ENCODE measurements at regions not wholly inside any gene's neighbourhood (a gene's known extent, or its start where the extent isn't known, plus 50 kb on each side); places are given as distances from the start of the nearest gene placed in this dataset.

DNA sequence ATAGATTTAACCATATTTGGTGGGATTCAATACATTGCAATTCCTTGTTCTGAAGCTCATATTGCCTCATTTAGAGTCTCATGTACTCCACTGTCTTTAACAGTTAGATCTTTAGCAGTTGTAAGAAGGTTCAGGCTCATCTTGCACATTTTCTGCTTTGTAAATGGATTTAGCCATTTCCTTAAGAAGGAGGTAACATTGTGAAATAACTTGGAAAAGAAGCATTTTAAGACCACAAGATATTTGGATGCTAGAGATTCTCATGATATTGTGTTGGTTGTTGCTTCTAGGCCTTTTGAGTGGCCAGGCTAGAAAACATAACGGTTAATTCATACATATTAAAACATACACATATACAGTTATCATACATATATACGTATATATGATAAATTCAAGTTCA, 445.8 kb upstream of the NXPH2 start:
- Histone ChIP-seq H3K4me1 (no peaks in the 10 kb centered on the region), H3K9me3 (no peaks in the 10 kb centered on the region), H3K27ac (no peak overlapping the region), H3K27me3 (no peaks in the 10 kb centered on the region), H3K4me3 (no peak overlapping the region), H3K36me3 (no peaks in the 10 kb centered on the region)
- DNase-seq (ENCODE audit: extremely low spot score in 2 of 2): no peak
- TF ChIP-seq CTCF (IDR thresholded peaks at IDR 0.05) (no peak), POLR2A (IDR thresholded peaks at IDR 0.05) (no peak), POLR2AphosphoS5 (IDR thresholded peaks at IDR 0.05; ENCODE audit: insufficient read depth in 1 of 2, low read depth in 1 of 2) (no peak)
- intact Hi-C loops (cut with DNase I): no loop called here

- TF ChIP-seq POLR2A (IDR thresholded peaks at IDR 0.05) (no peak), POLR2AphosphoS5 (IDR thresholded peaks at IDR 0.05; ENCODE audit: insufficient read depth in 1 of 2, low read depth in 1 of 2) (no peak), CTCF (IDR thresholded peaks at IDR 0.05) (no peak)
- Histone ChIP-seq H3K27me3 (no peaks in the 10 kb centered on the region), H3K9me3 (no peaks in the 10 kb centered on the region), H3K36me3 (no peaks in the 10 kb centered on the region), H3K4me3 (no peak overlapping the region), H3K27ac (no peak overlapping the region), H3K4me1 (no peaks in the 10 kb centered on the region)
- intact Hi-C loops (cut with DNase I): no loop called here
- no peak for DNase-seq (ENCODE audit: extremely low spot score in 2 of 2)
These were observed 438.0 kb upstream of the NXPH2 start for GRCh38 chr2:139218181-139218580.

- Histone ChIP-seq H3K4me1 (no peaks in the 10 kb centered on the region), H3K4me3 (no peak overlapping the region), H3K27ac (no peak overlapping the region), H3K9me3 (no peaks in the 10 kb centered on the region), H3K27me3 (no peaks in the 10 kb centered on the region), H3K36me3 (no peaks in the 10 kb centered on the region)
- TF ChIP-seq POLR2AphosphoS5 (IDR thresholded peaks at IDR 0.05; ENCODE audit: insufficient read depth in 1 of 2, low read depth in 1 of 2): no peak
- no peak for TF ChIP-seq CTCF (IDR thresholded peaks at IDR 0.05)
- TF ChIP-seq POLR2A (IDR thresholded peaks at IDR 0.05): no peak
- DNase-seq (ENCODE audit: extremely low spot score in 2 of 2): no peak
- intact Hi-C loops (cut with DNase I): no loop called here
These were observed 437.5 kb upstream of the NXPH2 start for GRCh38 chr2:139217641-139218040.

DNA sequence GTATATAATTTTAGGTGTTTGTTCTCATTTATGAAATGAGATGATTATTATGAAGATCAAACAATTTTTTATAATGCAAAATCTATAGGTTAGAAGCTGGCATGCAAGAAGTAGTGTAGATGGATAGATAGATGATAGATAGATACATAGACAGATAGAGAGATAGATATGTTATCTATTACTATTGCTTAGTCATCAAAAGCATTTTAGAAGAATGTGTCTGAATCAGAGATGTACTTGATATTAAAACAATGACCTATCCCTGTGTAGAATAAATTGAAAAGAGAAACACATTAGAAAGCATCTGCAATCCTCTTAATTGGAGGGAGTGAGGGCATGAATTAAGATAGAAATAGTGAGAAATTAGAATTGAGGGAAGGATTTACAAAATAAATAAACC, 436.2 kb upstream of the NXPH2 start:
- Histone ChIP-seq H3K36me3 (no peaks in the 10 kb centered on the region), H3K4me3 (no peak overlapping the region), H3K4me1 (no peaks in the 10 kb centered on the region), H3K27ac (no peak overlapping the region), H3K27me3 (no peaks in the 10 kb centered on the region), H3K9me3 (no peaks in the 10 kb centered on the region)
- intact Hi-C loops (cut with DNase I): no loop called here
- no peak for DNase-seq (ENCODE audit: extremely low spot score in 2 of 2)
- no peak for TF ChIP-seq POLR2A (IDR thresholded peaks at IDR 0.05)
- TF ChIP-seq CTCF (IDR thresholded peaks at IDR 0.05): no peak
- TF ChIP-seq POLR2AphosphoS5 (IDR thresholded peaks at IDR 0.05; ENCODE audit: insufficient read depth in 1 of 2, low read depth in 1 of 2): no peak

DNA sequence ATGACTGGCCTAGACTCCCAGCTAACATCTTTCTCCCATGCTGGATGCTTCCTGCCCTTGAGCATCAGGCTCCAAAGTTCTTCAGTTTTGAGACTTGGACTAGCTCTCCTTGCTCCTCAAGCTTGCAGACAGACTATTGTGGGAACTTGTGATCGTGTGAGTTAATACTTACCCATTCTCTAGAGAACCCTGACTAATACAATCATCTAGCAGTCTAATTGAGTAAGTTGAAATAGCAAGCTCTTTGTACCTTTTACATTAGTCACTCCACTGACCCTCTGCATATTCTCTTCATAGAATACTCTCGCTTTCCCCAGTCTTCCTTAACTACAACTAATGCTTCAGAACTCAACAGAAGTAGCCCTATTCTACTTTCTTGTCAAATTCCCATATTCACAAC, 434.6 kb upstream of the NXPH2 start:
- no peak overlapping the region for H3K4me3 ChIP-seq
- intact Hi-C loops (cut with DNase I): no loop called here
- TF ChIP-seq CTCF (IDR thresholded peaks at IDR 0.05) (no peak), POLR2A (IDR thresholded peaks at IDR 0.05) (no peak), POLR2AphosphoS5 (IDR thresholded peaks at IDR 0.05; ENCODE audit: insufficient read depth in 1 of 2, low read depth in 1 of 2) (no peak)
- no peaks in the 10 kb centered on the region for H3K9me3 ChIP-seq
- no peaks in the 10 kb centered on the region for H3K4me1 ChIP-seq
- no peak overlapping the region for H3K27ac ChIP-seq
- no peak for DNase-seq (ENCODE audit: extremely low spot score in 2 of 2)
- H3K36me3 ChIP-seq: no peaks in the 10 kb centered on the region
- H3K27me3 ChIP-seq: no peaks in the 10 kb centered on the region

All from vagina (tissue), 2 donors.